C4-2B (cell line): ENCODE measurements at regions not wholly inside any gene's neighbourhood (a gene's known extent, or its start where the extent isn't known, plus 50 kb on each side); places are given as distances from the start of the nearest gene placed in this dataset.

Experiments
- CTCF ChIP-seq: fragments of 450-650 bp; conservative IDR thresholded peaks from 2 replicates; pipeline ENCODE4 v1.5.1; 2017; ENCODE audit warnings: mild to moderate bottlenecking
- ZFX ChIP-seq: fragments of 450-650 bp; IDR thresholded peaks from 2 replicates; pipeline ENCODE4 v1.6.1; 2017

GRCh38 chr2:193114827-193115226 lies 920.1 kb upstream of the TMEFF2 start:
- TF ChIP-seq CTCF = no peak
- no peak for TF ChIP-seq ZFX
